Prostate gland (tissue), 2 donors: ENCODE measurements at regions not wholly inside any gene's neighbourhood (a gene's known extent, or its start where the extent isn't known, plus 50 kb on each side); places are given as distances from the start of the nearest gene placed in this dataset.

Experiments used
- DNase-seq: peaks from one replicate; pipeline ENCODE4 v3.0.0-alpha.2; 2019; ENCODE audit warnings: low spot score
- H3K27ac ChIP-seq, 2 donors: fragments of 200-600 bp; sonication (generic); 2 replicates each; pipeline ENCODE4 v1.5.1; 2017 to 2019
- H3K27me3 ChIP-seq: fragments of 200-600 bp; sonication (generic); replicated peaks from 2 replicates; pipeline ENCODE4 v1.5.1; 2019; ENCODE audit not compliant: insufficient read depth
- H3K36me3 ChIP-seq, 2 donors: fragments of 200-600 bp; sonication (generic); 1 replicate in 1 of 2; 2 replicates in 1 of 2; pipeline versions ENCODE4 v1.5.1 to v1.8.1; 2017 to 2019
- H3K4me1 ChIP-seq: fragments of 200-600 bp; sonication (generic); replicated peaks from 2 replicates; pipeline ENCODE4 v1.5.1; 2019
- H3K4me3 ChIP-seq, 2 donors: fragments of 200-600 bp; sonication (generic); 2 replicates each; pipeline ENCODE4 v1.5.1; 2017 to 2019
- H3K9me3 ChIP-seq: fragments of 200-600 bp; sonication (generic); 2 replicates; pipeline ENCODE4 v1.5.1; 2017
- POLR2A ChIP-seq: fragments of 450-650 bp; IDR thresholded peaks from one replicate; pipeline ENCODE4 v1.6.1; 2016; ENCODE audit warnings: antibody characterized with exemption, mild to moderate bottlenecking
- POLR2AphosphoS5 ChIP-seq: sonication (generic); formaldehyde crosslinking; IDR thresholded peaks from one replicate; pipeline ENCODE4 v1.6.1; 2017; ENCODE audit warnings: antibody characterized with exemption
- WGBS: methylation state at CpG from one replicate; pipeline ENCODE4 v1.1.5; 2018; 5-methylcytosine and 5-hydroxymethylcytosine counted together
- intact Hi-C: fragments of 100-400 bp; cut with DNase I; formaldehyde crosslinking; loops from one replicate; pipeline ENCODE4 v1.14.2; 2022
- TF ChIP-seq, protein P1 (sequence below), 4 experiments: fragments of 200-600 bp in 2 of 4; fragments of 450-650 bp in 2 of 4; sonication (generic) in 2 of 4; IDR thresholded peaks; 1 replicate in 3 of 4; 2 replicates in 1 of 4; pipeline ENCODE4 v1.5.1; 2016 to 2019; ENCODE audit warnings: antibody characterized with exemption in 4 of 4, mild to moderate bottlenecking in 2 of 4, moderate library complexity in 2 of 4

GRCh38 chr3:178454726-178455125 lies 81.5 kb upstream of the KCNMB2 start:
- TF ChIP-seq POLR2AphosphoS5: no peak
- TF ChIP-seq, protein P1, sequence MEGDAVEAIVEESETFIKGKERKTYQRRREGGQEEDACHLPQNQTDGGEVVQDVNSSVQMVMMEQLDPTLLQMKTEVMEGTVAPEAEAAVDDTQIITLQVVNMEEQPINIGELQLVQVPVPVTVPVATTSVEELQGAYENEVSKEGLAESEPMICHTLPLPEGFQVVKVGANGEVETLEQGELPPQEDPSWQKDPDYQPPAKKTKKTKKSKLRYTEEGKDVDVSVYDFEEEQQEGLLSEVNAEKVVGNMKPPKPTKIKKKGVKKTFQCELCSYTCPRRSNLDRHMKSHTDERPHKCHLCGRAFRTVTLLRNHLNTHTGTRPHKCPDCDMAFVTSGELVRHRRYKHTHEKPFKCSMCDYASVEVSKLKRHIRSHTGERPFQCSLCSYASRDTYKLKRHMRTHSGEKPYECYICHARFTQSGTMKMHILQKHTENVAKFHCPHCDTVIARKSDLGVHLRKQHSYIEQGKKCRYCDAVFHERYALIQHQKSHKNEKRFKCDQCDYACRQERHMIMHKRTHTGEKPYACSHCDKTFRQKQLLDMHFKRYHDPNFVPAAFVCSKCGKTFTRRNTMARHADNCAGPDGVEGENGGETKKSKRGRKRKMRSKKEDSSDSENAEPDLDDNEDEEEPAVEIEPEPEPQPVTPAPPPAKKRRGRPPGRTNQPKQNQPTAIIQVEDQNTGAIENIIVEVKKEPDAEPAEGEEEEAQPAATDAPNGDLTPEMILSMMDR (IDR thresholded peaks at IDR 0.05): no peak
- TF ChIP-seq POLR2A: no peak
- no peak for DNase-seq
- H3K27me3 ChIP-seq: no peaks in the 10 kb centered on the region
- H3K36me3 ChIP-seq: no peaks in the 10 kb centered on the region
- H3K4me3 ChIP-seq: no peak overlapping the region
- intact Hi-C loops: no loop called here
- H3K4me1 ChIP-seq: no peaks in the 10 kb centered on the region
- H3K9me3 ChIP-seq: no peaks in the 10 kb centered on the region
- WGBS: 55% methylated on average over 4 of the region's 4 CpGs
- H3K27ac ChIP-seq: no peak overlapping the region

DNA sequence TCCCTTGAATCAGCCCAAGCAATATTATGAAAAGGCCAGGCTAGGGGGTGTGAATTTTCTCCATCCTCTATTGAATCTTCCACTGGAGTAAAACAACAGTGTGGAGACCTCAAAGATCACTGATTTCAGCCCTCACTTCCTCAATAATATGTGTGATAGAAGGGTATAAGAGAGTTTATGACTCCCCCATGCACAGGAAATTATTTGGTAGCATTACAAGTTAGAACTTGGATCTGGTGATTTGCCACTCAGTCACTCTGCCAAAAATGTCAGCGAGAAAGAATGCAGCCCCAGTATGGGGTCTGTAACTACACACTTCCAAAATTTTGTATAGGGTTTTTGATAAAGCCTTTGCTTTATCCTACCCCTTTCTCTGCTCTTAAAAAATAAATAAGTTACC lies 81.0 kb upstream of the KCNMB2 start:
- H3K27me3 ChIP-seq: no peaks in the 10 kb centered on the region
- no peaks in the 10 kb centered on the region for H3K9me3 ChIP-seq
- H3K4me3 ChIP-seq: no peak overlapping the region
- WGBS: 45% methylated on average over 1 of the region's 1 CpG
- H3K4me1 ChIP-seq: no peaks in the 10 kb centered on the region
- no peak for DNase-seq
- no peak overlapping the region for H3K27ac ChIP-seq
- intact Hi-C loops: no loop called here
- TF ChIP-seq, protein P1 (IDR thresholded peaks at IDR 0.05): no peak
- no peak for TF ChIP-seq POLR2A
- no peak for TF ChIP-seq POLR2AphosphoS5
- H3K36me3 ChIP-seq: no peaks in the 10 kb centered on the region

DNA sequence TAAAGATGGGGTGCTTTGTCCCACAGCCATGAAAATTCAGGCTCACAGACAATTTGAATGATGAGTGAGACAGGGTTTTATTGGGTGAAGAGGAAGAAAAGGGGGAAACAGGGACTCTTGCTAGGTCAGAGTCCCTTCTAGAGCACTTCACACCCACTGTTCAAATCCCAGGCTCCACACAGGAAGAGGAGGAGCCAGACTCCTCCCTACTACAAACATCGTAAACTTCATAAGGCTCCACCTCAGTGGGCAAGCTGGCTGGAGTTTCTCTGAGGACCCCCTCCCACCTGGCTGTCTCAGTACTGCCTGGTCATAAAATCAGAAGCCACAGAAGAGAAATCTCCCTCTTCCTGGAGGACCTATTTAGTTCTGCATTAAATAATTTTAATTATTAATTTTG lies 80.3 kb upstream of the KCNMB2 start:
- H3K4me3 ChIP-seq: no peak overlapping the region
- TF ChIP-seq POLR2A (no peak), POLR2AphosphoS5 (no peak)
- TF ChIP-seq, protein P1 (IDR thresholded peaks at IDR 0.05): no peak
- no peaks in the 10 kb centered on the region for H3K9me3 ChIP-seq
- H3K27me3 ChIP-seq: no peaks in the 10 kb centered on the region
- intact Hi-C loops: no loop called here
- no peaks in the 10 kb centered on the region for H3K36me3 ChIP-seq
- H3K4me1 ChIP-seq: no peaks in the 10 kb centered on the region
- no peak for DNase-seq
- no peak overlapping the region for H3K27ac ChIP-seq
- 86% methylated on average over 1 of the region's 1 CpG for WGBS

GRCh38 chr3:178456621-178457285 lies 79.5 kb upstream of the KCNMB2 start:
- DNase-seq: no peak
- H3K9me3 ChIP-seq: no peaks in the 10 kb centered on the region
- no peaks in the 10 kb centered on the region for H3K27me3 ChIP-seq
- intact Hi-C loops: no loop called here
- no peak overlapping the region for H3K4me3 ChIP-seq
- H3K4me1 ChIP-seq: no peaks in the 10 kb centered on the region
- TF ChIP-seq POLR2AphosphoS5 (no peak), POLR2A (no peak)
- TF ChIP-seq, protein P1 (IDR thresholded peaks at IDR 0.05): no peak
- no peak overlapping the region for H3K27ac ChIP-seq
- H3K36me3 ChIP-seq: no peaks in the 10 kb centered on the region
- WGBS: 41% methylated on average over 7 of the region's 7 CpGs

DNA sequence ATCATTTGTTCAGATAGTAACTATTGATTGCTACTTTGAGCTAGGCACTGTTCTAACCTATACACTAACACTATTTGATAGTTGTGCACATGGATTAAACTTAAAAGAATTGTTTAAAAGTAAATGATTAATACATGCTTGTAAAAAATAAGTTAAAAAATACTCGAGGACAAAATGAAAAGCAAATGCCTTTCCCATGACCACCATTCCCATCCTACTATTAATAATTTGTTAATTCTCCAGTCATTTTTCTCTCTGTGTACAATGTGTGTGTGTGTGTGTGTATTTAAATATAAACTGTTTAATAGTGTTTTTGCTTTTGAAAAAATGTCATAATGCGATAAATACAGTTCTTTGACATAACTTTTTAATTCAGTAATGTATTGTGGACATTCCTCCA lies 78.7 kb upstream of the KCNMB2 start:
- no peaks in the 10 kb centered on the region for H3K27me3 ChIP-seq
- intact Hi-C loops: no loop called here
- WGBS: 54% methylated on average over 2 of the region's 2 CpGs

More for the DNA sequence above, 78.7 kb upstream of the KCNMB2 start:
- Histone ChIP-seq H3K36me3 (no peaks in the 10 kb centered on the region), H3K4me3 (no peak overlapping the region), H3K4me1 (no peaks in the 10 kb centered on the region), H3K27ac (no peak overlapping the region), H3K9me3 (no peaks in the 10 kb centered on the region)
- no peak for TF ChIP-seq POLR2AphosphoS5
- TF ChIP-seq, protein P1 (IDR thresholded peaks at IDR 0.05): no peak
- no peak for TF ChIP-seq POLR2A
- DNase-seq: no peak
